Stimulated activated CD4-positive, alpha-beta T cell treated with anti-CD3 and anti-CD28 coated beads, TNF-alpha, amount 100 ng/mL, for 4 hours (primary cell): ENCODE measurements at regions not wholly inside any gene's neighbourhood (a gene's known extent, or its start where the extent isn't known, plus 50 kb on each side); places are given as distances from the start of the nearest gene placed in this dataset.

ENCODE experiments used
- DNase-seq, 3 experiments: peaks; one replicate each; pipeline ENCODE4 v3.0.0-alpha.2; 2020; ENCODE audit warnings: low read depth in 3 of 3

DNA sequence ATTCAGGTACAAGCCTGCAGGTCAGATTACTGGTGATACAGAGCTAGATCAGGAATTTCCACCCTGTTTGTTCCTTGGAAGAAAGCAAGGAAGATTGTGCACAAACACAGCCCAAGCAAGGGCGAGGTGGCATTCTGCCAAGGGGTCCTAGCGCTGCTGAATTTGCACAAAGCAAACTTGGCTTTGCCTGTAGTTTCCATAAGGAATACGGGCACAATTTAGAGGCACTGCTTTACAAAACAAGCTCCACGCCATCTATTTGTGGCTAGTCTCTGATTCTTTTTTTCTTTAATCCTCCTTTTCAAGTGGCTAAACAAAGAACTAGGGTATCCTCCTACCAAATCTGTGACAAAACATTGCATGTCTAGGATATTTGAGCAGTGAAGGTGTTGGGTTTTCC is 195.5 kb upstream of the ACVR2A start:
- no peak for DNase-seq

DNA sequence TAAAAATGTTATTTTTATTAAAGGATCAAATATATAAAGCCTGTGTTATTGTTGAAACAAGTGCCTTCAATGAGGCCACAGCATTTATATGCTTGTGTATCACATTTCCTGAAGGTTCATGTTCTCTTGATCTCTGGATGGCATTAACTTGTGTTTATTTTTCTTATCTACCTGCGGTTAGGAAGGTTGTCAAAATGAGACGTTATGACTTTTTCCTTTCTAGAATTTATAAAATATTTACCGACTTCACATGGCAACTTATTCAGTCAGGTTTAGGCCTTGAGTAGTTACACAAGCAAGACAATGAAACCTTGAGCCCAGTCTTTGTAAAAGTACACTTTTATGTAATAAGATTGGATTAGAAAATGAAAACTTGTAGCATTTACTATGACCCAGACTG is 196.4 kb upstream of the ACVR2A start:
- no peak for DNase-seq

DNA sequence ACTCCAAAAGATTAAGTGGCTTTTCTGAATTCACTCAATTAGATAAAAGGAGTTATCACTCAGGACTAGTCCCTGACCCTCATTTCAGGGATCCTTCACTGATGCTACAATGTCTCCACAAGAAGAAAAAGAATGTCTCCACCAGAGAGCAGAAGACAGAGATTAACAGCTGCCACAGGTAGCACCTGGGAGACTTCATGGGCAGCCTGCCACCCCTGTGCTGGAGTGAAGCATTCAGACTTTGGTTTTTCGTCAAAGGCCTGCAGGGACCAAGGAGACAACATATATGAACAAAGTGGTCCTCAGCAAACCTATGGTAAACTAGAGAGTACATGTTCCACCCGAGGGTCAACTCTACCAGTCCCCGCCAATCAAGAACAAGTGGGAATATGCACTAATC is 197.0 kb upstream of the ACVR2A start:
- DNase-seq = no peak

DNA sequence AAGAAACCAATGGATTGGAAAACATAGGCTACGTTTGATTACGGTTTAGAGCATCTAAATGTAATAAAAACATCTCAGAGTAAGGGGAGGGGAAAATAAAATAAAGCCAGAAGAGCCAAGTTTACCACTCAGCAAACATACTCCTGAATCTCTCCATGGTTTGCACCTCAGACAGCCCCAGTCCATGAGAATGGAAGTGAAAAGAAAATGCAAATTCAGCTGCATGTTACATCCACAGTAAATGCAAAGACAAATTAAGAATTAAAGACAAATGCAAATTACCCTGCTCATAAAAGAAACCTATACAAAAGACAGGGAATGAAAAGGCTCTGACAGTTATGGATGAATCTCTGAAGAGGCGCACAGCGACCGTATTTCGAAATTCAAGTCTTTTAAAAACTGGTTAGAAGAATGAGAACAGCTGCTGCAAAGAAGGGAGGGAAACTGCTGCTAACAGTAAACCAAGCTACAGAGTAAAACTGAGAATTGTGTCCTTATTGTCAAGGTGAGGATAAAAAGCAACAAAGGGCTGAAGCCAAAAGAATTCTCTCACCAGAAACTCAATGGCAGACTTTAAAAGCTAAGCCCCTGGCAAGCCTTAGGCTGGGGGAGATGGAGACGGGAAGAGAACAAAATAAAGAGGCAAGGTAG is 197.9 kb upstream of the ACVR2A start:
- no peak for DNase-seq

DNA sequence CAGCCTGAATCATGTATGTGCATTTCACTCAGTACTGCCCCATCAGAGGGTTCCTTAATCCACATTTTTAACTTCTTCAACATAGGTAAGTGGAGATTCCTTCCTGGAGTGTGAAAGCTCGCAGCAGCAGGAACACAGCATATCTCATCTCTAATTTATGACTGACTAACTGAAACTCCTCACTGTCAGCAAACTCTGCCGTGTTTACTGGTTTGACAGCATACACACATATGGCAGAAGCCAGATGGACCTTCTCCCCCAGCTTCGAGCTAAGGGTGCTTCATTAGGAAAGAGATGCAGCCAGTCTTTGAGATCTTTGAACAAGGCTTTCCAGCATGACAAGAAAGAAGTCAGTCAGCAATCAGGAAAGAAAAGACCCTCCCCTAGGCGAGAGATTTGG is 200.3 kb upstream of the ACVR2A start:
- DNase-seq = no peak

DNA sequence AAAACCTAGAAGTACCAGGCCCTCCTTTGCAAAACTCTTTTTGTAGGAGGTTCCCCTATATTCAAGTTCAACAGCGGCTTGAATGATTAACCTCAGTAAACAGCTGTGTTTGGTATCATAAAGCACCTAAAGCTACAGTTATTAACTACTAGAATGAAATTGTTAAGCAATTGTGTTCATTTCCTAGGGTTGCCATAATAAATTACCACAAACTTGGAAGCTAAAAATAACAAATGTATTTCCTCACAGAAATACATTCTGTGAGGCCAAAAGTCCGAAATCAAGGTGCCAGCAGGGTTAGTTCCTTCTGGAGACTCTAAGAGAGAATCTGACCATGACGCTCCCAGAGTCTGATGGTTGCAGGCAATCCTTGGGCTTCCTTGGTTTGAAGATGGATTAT is 202.1 kb upstream of the ACVR2A start:
- DNase-seq = no peak

DNA sequence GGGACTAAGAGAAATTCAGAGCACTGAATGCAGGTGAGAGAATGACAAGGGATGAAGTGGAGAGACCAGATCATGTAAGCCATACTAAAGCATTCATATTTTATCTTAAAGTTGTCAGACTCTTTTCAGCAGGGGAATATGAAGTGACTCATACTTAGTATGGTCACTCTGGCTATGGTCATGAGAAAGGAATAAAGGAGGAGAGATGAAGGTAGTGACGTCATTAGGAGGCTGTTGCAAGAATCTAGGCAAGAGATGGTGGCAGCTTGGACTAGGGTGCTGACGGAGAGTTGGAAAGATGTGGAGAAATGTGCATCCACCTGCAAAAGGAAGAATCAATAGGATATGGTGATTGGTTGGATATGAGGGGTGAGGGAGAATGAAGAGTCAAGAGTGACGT is 203.2 kb upstream of the ACVR2A start:
- DNase-seq = no peak

DNA sequence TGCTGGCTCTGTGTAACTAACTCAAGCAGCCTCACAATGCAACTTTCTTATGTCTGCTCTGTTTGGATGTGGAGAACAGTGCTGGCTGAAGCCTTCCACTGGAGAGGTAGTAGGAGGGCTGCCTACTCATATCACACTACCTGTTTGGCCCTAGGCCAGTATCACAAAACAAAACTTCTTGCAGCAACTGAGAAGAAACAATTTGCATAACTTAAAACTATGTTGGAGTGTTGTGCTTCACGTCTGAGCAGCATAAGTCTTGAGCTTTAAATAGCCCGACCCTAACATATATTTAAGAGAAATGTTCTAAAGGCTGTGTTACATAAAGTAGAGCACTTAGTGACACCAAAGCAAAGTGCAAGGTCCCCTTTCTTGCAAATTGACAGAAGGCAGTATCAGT is 204.9 kb upstream of the ACVR2A start:
- DNase-seq = no peak

DNA sequence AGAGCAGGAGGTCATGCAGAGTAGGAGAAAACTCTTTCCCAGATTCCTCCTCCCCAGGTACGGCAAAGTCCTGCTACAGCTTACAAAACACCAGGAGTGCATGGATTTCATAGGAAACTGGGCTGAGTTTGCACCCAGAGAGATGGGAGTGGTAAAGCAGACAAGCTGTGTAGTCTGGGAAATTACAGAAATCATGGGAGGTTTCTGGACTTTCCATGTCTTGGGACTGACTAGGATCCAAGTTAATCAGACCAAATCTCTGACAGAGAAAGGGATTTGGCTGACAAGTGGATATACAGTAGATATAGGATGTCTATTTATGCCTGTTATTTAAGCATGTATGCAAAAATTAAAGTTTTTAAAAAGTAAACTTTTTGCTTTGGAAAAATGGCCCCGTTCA is 205.4 kb upstream of the ACVR2A start:
- no peak for DNase-seq

DNA sequence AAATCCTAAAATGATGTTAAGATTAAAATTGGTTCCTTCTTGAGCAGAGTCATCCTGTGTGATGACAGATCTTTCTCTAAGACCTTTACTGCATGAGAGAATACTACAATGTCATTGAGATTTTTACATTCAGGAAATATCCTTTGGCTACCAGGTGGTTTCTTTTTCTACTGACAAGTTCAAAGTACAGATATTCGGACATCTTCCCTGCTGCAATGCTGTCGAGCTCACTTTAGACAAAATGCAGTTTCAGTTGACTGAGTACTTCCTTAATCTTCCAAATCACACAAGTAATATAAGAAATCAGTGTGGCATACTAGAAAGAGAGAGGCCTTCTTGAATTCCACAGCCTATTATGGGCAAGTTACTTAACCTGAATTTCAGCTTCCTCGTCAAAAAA is 207.9 kb upstream of the ACVR2A start:
- DNase-seq = no peak

DNA sequence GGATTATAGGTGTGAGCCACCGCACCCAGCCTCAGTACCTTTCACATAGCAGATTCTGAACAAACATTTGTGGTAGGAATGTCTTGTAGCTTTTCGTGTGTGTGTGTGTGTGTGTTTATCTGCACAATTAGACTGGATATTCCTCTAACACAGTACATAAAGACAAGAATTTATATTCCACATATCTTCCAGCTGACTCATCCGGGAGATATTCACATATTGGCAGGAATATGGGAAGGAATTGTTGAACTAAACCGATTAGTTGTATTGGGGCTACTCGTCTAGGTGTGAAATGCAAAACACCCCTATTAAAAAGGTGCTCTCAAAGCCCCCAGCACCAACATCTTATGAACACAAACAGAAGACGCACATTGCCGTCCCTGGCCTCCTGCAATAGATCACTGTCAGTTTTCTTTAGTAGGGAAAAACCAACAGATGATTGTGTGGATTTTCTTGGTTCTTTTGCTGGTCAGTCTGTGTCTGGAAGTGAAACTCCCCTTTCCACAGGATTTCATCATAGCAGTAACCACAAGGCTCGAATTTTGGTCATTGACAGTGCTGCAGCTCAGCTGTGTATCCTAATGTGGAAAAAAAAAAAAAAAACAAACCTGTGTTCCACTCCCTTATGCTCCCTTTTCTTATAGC is 208.5 kb upstream of the ACVR2A start:
- no peak for DNase-seq

DNA sequence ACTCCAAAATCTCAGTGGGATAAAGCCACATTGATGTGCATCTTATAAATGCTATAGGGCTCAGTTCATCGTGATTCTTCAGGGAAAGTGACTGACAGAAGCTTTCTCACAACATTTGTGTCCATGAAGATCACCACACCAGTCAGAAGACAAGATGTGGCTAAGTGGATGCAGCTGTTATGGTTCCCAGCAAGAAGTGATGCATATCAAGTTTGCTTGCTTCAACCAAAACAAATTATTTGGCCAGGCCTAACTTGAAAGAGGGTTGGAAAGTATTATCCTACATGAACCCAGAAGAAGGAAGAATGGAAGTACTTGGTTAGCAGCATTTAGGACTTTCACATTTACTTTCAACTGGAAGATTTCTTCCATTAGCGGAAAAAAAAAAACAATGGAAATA is 210.0 kb upstream of the ACVR2A start:
- DNase-seq = no peak

DNA sequence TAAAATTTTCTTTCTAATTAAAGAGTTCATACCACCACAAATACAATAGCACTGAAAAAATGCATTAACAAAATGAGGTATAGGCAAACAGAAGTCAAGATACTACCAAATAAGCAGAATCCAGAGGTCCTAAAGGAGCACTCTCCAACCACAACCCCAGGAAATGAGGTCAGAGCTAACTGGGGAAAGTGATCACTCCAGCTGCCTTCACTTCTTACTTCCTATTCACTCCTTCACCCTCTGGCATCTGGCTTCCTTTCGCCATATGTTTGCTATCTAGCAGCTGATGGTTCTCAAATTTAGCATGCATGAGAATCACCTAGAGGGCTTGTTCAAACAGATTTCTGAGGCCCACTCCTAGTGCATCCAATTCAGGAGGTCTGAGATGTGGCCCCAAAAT is 212.6 kb upstream of the ACVR2A start:
- no peak for DNase-seq

DNA sequence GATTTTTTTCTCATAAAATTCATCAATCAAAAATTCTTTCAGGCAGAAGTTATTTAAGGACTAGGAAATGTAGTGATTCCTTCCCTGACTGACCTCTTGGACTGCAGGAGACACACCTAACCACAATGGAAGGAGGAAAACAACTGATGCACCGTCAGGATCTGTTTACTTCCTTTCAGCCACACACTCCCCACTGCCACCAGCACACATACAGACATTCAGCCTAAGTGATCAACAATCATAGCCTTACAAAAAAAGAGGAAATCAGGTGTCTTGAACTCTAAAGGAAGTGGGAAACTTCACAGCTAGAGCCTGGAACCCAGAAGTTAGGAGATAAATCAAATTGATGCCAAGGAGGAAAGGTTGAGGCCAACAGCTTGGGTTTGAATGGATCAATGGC is 213.5 kb upstream of the ACVR2A start:
- no peak for DNase-seq

DNA sequence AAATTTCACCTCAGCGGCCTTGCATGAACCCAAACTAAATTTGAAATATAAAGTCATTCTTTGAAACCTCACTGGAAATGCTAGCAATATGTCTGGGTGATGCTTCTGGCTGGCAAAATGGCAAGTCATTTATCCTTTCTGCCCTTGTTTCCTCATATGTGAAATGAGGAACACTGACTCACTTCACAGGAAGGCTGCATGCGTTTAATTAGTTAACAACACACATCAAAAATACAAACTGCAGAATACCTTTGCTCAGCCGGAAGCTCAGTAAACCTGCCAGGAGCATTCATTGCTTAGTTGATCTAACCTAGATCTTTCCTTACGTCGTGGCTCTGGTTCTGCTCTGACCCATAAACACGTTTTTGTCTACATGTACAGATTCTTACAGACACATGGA is 214.2 kb upstream of the ACVR2A start:
- DNase-seq = no peak

DNA sequence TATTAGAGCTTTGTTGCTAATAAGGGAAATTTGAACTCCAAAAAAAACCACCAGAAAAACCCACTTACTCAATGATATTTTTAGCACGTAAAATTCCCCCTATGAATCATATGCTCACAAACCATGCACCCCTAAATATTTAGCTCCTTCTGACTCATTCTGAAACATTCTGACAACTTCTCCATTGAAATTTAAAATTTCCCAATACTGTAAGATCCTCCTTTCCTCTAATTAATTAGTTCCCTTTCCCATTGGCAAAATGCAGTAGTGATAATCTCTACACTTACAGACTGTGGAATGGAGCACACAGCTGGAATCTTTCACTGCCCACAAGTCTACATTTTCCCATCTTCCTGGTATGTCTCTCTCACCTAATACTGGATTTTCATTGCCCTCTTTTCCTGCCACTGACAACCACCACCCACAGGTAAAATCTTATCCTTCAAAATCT is 215.8 kb upstream of the ACVR2A start:
- DNase-seq = no peak

DNA sequence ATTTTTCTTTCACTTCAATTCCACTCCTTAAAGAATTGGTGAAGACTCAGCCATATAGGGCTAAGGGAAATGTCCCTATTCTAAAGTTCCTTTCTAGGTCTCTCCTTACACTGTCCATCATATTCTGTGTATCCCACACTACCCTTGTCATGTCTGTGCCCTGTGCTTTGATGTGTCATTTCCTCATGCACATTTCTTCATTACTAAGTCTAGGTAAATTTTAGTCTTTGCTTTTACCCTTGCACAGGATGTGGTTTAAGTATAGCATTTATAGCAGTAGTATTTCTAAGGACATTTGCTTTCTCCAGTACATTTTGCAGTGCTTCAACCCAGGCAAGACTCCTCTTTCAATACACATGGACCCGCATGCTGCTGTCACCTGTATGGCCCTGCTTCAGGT is 221.5 kb upstream of the ACVR2A start:
- no peak for DNase-seq

DNA sequence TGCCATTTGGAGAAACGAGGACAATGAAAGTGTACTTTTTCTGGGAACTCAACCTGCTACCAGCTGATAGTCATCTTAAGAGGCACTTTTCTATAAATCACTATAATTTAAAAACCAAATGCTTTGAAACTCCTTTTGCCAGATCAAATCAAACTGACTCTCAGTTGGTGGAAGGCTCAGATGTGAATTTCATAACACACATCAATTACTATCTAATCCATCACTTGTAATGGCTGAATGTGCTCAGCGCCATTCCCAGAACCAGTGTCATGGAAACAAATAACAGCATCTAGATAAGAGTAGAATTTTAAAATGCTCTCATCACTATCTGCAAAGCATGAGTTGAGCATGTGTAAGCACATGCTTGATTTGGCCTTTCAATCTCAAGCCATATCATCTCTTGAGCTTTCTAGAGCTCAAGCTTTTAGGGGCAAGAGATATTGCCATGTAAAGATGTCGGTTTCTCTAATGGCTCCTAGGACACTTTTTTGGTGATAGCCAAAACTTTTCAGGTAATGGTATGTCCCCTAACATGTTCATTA is 223.1 kb upstream of the ACVR2A start:
- no peak for DNase-seq

DNA sequence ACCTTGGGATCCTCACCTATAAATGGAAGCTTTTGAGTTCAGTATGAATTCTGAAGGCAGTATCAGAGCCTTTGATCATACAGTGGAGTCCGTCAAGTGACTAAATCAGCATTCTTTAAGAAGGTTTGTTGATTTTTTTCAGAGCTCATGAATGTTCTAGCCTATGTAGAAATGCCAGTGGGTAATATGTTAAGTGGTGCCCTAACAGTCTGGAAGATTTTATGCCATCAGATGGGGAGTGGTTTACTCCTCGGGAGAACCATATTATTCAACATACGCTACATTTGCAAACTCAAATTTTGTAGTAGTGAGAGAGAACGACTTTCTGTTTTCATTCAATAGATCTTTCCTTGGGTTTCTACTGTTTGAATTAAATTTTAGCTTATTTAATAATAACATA is 225.0 kb upstream of the ACVR2A start:
- DNase-seq = no peak

DNA sequence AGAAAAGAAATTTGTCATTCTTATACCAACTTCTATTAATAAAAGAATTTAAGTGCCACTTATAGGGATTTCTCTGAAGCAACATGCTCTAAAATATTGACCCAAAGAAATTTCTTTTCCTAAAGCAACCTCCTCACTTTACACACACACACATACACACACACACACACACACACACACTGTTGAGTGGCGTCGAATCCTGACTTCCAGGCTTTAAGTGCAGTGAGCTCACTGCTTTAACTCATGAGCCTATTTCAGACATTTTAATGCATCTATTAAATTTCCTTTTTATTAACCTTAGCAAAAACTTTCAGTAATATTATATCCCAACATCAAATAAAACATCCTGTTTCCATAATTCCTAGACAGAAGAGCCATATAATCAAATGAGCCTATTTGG is 229.1 kb upstream of the ACVR2A start:
- DNase-seq = no peak

DNA sequence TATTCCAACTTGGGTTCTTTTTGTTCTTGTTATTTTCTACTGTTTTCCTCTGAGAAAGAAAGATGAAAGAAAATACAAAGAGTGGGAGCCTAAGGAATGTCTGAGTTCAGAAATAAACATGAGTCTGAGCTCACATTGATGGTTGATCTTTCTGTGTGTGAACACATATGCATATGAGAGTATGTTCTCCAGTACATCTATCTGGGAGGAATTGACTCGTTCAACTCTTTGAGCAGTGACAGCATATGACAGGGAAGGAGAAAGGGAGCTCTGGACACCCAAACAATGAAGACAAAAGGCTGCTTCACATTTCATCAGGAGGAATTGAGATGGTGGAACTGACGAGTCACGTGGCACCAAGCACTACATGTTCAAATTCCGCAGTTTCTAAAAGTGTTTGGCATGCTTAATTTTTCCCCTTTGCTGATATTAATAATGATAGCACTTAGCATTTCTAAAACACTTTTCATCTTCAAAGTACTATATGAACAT is 229.8 kb upstream of the ACVR2A start:
- no peak for DNase-seq

DNA sequence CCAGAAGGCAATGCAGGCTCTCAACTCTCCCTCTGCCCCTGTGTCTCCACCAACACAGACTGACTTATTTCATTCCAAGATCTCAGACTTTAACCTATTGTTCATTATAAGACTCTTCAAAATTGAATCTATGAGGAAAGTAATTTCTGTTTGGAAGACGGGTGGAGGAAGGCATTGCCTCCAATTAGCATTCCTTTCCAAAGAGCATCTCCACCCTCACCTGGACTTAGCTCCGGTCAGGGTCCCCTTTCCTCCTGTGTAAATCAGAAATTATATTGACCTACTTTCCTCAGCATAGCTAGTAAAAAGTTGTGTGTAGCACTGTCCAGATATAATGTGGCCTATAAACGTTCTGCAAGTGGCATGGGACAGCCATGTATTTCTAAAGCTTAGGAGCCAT is 230.4 kb upstream of the ACVR2A start:
- no peak for DNase-seq

DNA sequence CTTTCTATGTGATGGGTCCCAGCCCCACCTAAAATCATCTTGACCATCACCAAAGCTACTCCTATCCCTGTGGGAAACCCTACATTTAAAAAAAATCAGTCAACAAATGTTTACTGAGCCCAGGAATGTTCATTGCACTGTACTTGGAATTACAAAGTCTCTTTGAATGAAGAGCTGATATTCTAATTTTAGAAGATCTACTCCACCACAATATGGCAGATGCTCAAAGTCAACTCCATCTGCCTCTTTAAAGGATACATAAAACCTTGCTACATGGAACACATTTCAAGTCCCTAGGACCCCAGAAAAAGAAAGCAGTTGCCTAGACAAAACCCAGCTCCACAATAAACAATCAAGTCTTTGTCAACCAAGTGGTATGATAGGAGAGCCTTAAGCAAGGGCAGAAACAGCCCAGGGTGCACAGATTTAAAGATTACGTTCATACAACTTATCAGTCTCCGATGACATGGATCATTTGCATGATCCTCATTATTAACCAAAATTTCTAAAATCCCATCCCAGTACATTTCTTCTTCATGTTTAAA is 234.3 kb upstream of the ACVR2A start:
- no peak for DNase-seq
